Osteocyte (in vitro differentiated cells): ENCODE measurements at regions not wholly inside any gene's neighbourhood (a gene's known extent, or its start where the extent isn't known, plus 50 kb on each side); places are given as distances from the start of the nearest gene placed in this dataset.

Experiments used
- DNase-seq: peaks from one replicate; pipeline ENCODE4 v3.0.0; 2021; ENCODE audit warnings: mixed read lengths; ENCODE audit not compliant: unreplicated experiment; ENCODE audit errors: extremely low spot score
- H3K27ac Mint-ChIP-seq: one replicate; pipeline ENCODE4 v1.8.0; 2021; ENCODE audit warnings: mild to moderate bottlenecking, mixed read lengths; ENCODE audit not compliant: unreplicated experiment
- H3K27me3 Mint-ChIP-seq: one replicate; pipeline ENCODE4 v1.8.0; 2021; ENCODE audit warnings: mixed read lengths; ENCODE audit not compliant: unreplicated experiment
- H3K36me3 Mint-ChIP-seq: one replicate; pipeline ENCODE4 v1.8.0; 2021; ENCODE audit warnings: mixed read lengths; ENCODE audit not compliant: unreplicated experiment
- H3K4me1 Mint-ChIP-seq: one replicate; pipeline ENCODE4 v1.8.0; 2021; ENCODE audit warnings: mixed read lengths; ENCODE audit not compliant: unreplicated experiment
- H3K4me3 Mint-ChIP-seq: one replicate; pipeline ENCODE4 v1.8.0; 2021; ENCODE audit warnings: mild to moderate bottlenecking, moderate library complexity, mixed read lengths; ENCODE audit not compliant: unreplicated experiment
- H3K9me3 Mint-ChIP-seq: one replicate; pipeline ENCODE4 v1.8.0; 2021; ENCODE audit warnings: mixed read lengths; ENCODE audit not compliant: unreplicated experiment
- TF ChIP-seq, protein P1 (sequence below): fragments of 200-600 bp; sonication (generic); IDR thresholded peaks from 2 replicates; pipeline ENCODE4 v1.5.0; 2021; ENCODE audit warnings: antibody characterized with exemption, mild to moderate bottlenecking, moderate library complexity

DNA sequence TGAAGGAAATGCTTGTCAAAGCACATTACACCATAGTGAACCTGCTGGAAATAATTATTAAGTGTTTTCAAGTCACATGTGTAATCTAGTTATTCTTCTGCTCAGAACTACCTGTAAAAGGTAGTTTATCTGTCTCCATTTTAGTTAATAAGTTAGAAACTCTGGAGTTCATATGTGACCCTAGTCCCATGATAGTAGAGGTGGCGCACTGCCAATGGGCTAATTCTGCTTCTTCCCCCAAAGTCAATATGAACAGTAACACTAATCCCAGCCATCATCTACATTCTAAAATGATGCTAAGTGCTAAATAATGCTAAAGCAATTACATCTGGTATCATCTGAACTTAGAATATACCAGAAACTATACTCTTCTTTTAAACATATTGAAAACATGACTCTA, 361.0 kb upstream of the NECTIN3 start:
- no peaks in the 10 kb centered on the region for H3K27me3 Mint-ChIP-seq
- peaks cover 19% of the 10 kb centered on the region for H3K9me3 Mint-ChIP-seq
- TF ChIP-seq, protein P1, sequence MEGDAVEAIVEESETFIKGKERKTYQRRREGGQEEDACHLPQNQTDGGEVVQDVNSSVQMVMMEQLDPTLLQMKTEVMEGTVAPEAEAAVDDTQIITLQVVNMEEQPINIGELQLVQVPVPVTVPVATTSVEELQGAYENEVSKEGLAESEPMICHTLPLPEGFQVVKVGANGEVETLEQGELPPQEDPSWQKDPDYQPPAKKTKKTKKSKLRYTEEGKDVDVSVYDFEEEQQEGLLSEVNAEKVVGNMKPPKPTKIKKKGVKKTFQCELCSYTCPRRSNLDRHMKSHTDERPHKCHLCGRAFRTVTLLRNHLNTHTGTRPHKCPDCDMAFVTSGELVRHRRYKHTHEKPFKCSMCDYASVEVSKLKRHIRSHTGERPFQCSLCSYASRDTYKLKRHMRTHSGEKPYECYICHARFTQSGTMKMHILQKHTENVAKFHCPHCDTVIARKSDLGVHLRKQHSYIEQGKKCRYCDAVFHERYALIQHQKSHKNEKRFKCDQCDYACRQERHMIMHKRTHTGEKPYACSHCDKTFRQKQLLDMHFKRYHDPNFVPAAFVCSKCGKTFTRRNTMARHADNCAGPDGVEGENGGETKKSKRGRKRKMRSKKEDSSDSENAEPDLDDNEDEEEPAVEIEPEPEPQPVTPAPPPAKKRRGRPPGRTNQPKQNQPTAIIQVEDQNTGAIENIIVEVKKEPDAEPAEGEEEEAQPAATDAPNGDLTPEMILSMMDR = no peak
- DNase-seq = no peak
- peaks cover 8% of the 10 kb centered on the region for H3K36me3 Mint-ChIP-seq
- H3K4me3 Mint-ChIP-seq = no peak overlapping the region
- no peak overlapping the region for H3K27ac Mint-ChIP-seq
- no peaks in the 10 kb centered on the region for H3K4me1 Mint-ChIP-seq

DNA sequence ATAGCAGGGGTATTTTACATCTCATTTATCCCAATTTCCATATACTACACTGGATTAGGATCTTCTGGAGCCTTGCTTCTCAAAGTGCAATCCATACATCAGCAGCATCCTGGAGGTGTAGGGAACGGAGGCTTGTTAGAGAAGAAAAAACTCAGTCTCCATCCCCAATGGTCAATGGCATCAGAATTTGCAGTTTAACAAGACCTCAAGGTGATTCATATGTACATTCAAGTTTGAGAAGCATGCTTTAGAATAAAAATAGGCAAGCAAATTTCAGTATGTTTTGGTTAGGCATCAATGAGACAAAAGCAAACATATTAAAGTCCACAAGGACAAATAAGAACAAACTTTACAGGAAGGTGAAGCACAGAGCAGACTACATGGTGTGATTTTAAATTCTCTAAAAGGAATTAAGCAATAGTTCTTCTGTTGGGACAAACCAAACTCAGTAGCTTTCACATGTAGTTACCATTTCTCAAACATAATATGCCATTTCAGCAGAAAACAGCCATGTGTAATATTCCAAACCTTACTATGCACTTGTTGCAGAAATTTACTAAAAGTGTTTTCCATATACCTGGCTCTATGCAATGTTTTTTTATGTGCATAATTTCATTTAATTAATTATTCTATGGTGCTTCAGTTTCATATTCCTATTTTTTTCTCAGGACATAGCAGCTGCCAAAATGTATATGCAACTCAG, 360.3 kb upstream of the NECTIN3 start:
- H3K27ac Mint-ChIP-seq = no peak overlapping the region
- H3K9me3 Mint-ChIP-seq = peaks cover 12% of the 10 kb centered on the region
- TF ChIP-seq, protein P1 = no peak

DNA sequence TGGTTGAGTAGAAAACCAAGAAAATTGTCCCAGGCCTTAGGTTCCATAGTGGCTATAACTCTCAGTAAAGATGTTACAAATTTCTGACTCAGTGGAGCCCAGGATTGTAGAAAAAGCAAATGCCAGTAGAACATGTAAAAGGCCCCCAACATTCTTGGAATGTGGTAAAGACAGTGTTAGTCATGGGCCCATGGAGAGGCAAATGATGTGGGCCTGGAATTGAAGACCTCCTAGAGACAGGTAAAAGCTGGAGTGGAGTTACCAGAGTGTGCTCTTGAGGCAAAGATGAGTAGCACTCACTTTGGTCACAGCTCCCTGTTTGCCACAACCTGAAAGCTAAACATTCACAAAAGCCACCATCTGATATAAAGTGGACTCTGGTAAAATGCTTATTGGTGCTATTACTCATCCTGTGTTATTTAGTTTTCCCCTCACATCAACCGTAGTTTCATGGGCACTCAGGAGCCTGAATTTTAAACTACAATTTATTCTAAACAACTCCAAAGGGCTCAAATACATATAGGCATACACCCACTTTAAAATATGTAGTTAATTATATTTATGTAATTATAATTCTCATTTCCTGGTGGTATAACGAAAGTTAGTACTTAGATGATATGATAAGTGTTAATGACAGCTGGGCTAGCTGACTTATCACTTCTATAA, 359.6 kb upstream of the NECTIN3 start:
- Mint-ChIP-seq H3K27ac (no peak overlapping the region), H3K27me3 (no peaks in the 10 kb centered on the region), H3K4me3 (no peak overlapping the region), H3K36me3 (peaks cover 2% of the 10 kb centered on the region), H3K4me1 (no peaks in the 10 kb centered on the region), H3K9me3 (peaks cover 7% of the 10 kb centered on the region)
- TF ChIP-seq, protein P1 = no peak
- no peak for DNase-seq

More for the DNA sequence above, 360.3 kb upstream of the NECTIN3 start:
- Mint-ChIP-seq H3K36me3 (peaks cover 4% of the 10 kb centered on the region), H3K27me3 (no peaks in the 10 kb centered on the region), H3K4me3 (no peak overlapping the region), H3K4me1 (no peaks in the 10 kb centered on the region)
- DNase-seq = no peak

DNA sequence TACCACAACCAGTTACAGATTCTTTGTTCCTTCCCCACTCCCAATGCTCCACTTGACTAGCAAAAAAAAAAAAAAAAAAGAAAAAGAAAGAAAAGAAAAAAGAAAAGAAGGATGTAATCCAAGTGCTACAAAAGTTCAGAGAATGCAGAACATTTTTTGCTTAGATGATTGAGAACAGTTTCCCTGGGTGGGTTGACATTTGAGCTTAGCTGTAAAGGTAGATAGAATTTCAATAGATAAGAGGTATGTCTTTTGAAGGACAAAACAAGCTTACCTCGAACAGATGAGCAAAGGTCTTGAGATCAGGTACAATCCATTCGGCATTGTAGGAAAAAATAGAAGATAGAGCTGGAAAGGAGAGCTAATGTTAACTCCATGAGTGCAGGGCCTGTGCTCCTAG, 344.6 kb upstream of the NECTIN3 start:
- Mint-ChIP-seq H3K4me1 (no peaks in the 10 kb centered on the region), H3K36me3 (no peaks in the 10 kb centered on the region), H3K9me3 (peaks cover 12% of the 10 kb centered on the region), H3K4me3 (no peak overlapping the region), H3K27ac (no peak overlapping the region), H3K27me3 (no peaks in the 10 kb centered on the region)
- DNase-seq = no peak
- TF ChIP-seq, protein P1 = no peak

DNA sequence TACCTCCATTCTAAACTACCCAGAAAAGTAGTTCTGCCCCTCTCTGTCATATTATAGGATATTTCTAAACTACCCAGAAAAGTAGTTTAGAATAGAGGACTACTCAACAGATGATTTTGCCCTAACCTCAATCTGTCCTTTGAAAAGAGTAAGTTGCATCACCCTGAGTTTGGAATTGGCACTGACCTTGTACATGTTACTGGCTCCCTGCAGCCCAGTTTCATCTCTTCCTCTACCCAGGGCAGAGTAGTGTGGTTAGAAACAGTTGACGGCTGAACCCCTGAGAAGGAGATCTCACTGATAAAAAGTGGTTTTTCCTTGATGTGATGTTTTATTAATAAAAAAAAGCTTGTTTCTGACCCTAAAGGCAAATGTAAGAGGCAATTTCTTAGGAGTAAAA, 340.5 kb upstream of the NECTIN3 start:
- no peaks in the 10 kb centered on the region for H3K27me3 Mint-ChIP-seq
- DNase-seq = no peak
- TF ChIP-seq, protein P1 = no peak
- H3K27ac Mint-ChIP-seq = no peak overlapping the region
- no peaks in the 10 kb centered on the region for H3K36me3 Mint-ChIP-seq
- H3K4me3 Mint-ChIP-seq = no peak overlapping the region
- peaks cover 12% of the 10 kb centered on the region for H3K9me3 Mint-ChIP-seq
- H3K4me1 Mint-ChIP-seq = no peaks in the 10 kb centered on the region
